ENCODE measurements at regions not wholly inside any gene's neighbourhood (a gene's known extent, or its start where the extent isn't known, plus 50 kb on each side); places are given as distances from the start of the nearest gene placed in this dataset.

DNA sequence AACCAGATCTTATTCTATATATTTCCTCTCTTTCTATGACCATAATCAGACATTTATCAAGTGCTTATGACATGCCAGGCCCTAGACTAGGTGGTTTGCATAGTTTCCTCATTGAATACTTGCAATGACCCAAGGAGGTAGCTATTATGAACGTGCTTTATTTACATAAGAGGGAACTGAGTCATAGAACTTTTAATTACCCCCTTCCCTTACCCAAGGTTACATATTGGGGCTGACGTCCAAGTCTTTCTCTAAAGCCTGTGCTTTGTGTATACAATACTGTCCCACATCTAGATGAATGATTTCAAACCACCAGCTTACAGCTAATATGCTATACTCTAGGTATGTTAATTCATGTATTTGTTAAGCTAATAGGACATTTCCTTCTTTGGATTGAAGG, 91.9 kb upstream of the NPY start:
- TF ChIP-seq SP1 (IDR thresholded peaks at IDR 0.05; ENCODE audit: low read depth) (no peak), CTCF (IDR thresholded peaks at IDR 0.05 in 2 of 3, conservative IDR thresholded peaks at IDR 0.05 in 1 of 3; ENCODE audit: borderline replicate concordance in 1 of 3, insufficient read depth in 1 of 3, low read depth in 2 of 3, low read length in 2 of 3) (no peak), SIN3A (IDR thresholded peaks at IDR 0.05; ENCODE audit: low read depth) (no peak), REST (IDR thresholded peaks at IDR 0.05; ENCODE audit: low read depth) (no peak), POLR2A (IDR thresholded peaks at IDR 0.05; ENCODE audit: borderline replicate concordance, extremely low read depth, insufficient read depth, insufficient read length) (no peak)
